GM20000 (cell line): ENCODE measurements at regions not wholly inside any gene's neighbourhood (a gene's known extent, or its start where the extent isn't known, plus 50 kb on each side); places are given as distances from the start of the nearest gene placed in this dataset.
"Not testable (repeated sequence)": the region's sequence is repeated elsewhere in the genome, so short reads cannot be mapped to it uniquely, and the experiment has no call there.

Source experiments
- DNase-seq: peaks from one replicate; pipeline ENCODE4 v3.0.0; 2012; ENCODE audit warnings: low spot score
- TF ChIP-seq, protein P1 (sequence below): IDR thresholded peaks from 2 replicates; pipeline ENCODE4 v1.5.1; 2012; ENCODE audit warnings: mild to moderate bottlenecking, control low read depth; ENCODE audit errors: extremely low read depth, missing control alignments

DNA sequence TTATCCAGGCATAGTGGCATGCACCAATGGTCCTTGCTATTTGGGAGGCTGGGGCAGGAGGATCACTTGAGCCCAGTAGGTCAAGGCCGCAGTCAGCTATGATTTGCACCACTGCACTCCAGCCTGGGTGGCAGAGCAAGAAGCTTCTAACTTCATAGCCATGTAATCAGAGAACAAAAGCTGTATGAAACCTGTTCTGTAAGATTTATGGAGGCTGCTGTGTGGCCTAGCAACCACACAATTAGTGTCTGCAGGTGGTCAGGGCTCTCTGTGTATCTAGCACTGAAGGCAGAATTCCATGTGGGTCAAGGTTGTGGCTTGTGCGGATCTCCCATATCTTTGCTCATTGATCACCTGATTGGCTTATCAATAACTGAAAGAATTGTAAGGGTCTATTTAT is 221.5 kb upstream of the FOXK1 start:
- TF ChIP-seq, protein P1, sequence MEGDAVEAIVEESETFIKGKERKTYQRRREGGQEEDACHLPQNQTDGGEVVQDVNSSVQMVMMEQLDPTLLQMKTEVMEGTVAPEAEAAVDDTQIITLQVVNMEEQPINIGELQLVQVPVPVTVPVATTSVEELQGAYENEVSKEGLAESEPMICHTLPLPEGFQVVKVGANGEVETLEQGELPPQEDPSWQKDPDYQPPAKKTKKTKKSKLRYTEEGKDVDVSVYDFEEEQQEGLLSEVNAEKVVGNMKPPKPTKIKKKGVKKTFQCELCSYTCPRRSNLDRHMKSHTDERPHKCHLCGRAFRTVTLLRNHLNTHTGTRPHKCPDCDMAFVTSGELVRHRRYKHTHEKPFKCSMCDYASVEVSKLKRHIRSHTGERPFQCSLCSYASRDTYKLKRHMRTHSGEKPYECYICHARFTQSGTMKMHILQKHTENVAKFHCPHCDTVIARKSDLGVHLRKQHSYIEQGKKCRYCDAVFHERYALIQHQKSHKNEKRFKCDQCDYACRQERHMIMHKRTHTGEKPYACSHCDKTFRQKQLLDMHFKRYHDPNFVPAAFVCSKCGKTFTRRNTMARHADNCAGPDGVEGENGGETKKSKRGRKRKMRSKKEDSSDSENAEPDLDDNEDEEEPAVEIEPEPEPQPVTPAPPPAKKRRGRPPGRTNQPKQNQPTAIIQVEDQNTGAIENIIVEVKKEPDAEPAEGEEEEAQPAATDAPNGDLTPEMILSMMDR = no peak
- DNase-seq = no peak

DNA sequence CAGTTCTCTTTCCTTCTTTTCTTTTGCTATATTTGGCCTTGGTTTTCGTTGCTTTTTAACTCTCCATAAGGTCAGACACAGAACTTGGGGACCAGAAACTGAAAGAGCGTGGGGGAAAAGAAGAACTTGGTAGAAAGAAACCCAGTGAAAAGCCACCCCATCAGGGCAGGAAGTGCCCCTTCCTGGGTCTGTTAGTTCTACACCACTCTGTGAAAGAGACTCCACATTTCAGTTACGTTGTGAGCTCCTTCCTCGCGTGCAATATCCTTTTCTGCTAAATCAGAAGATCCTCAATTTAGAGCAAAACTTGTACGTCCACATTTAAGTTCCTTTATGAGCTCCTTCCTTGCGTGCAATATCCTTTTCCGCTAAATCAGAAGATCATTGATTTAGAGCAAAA is 220.6 kb upstream of the FOXK1 start:
- TF ChIP-seq, protein P1 = no peak
- no peak for DNase-seq

DNA sequence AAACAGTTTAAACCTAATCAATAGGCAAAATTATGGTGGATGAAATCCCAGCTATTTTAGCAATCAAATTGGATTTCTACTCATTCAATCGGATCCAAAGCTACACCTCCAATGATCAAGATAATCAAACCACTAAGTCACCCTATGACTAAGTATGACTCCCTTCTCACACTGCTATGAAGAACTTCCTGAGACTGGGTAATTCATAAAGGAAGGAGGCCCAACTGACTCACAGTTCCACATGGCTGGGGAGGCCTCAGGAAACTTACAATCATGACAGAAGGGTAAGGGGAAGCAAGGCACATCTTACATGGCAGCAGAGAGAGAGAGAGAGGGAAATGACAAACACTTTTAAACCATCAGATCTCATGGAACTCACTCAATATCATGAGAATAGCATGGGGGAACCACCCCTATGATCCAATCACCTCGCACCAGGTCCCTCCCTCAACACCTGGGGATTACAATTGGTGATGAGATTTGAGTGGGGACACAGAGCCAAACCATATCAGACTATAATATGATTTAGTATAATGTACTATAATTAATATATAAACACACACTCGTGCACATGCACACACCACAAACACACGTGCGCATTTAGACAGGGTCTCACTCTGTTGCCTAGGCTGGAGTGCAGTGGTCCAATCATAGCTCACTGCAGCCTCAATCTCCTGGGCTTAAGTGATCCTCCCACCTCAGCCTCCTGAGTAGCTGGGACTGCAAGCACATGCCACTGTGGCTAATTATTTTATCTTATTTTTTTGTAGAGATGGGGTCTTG is 213.6 kb upstream of the FOXK1 start:
- DNase-seq = no peak
- TF ChIP-seq, protein P1 = no peak

GRCh38 chr7:4470246-4470645 is 211.8 kb upstream of the FOXK1 start:
- TF ChIP-seq, protein P1 = no peak
- DNase-seq = no peak

DNA sequence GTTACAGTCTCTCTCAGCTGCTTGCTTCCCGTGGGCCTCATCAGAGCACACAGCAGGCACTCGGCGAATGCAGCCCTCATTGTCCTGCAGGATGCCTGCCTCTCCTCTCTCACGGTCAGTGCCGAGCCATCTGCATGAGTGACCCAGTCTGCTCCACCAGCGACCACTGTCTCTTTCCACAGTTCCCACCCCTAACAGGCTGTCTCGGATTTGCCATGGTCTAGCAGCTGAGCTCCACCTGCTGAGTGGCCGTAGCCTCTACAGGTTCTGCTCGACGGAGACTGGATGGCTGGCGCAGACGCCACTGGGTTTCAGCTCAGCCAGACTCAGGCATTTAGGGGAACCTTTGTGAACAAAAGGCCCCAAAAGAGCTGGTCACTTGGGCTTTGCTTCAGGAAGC is 209.4 kb upstream of the FOXK1 start:
- DNase-seq = no peak

GRCh38 chr7:4479367-4480039 is 202.6 kb upstream of the FOXK1 start:
- TF ChIP-seq, protein P1 = no peak
- peak; percentile 25 for DNase-seq

More for the DNA sequence above, 209.4 kb upstream of the FOXK1 start:
- TF ChIP-seq, protein P1 = no peak

GRCh38 chr7:4480131-4480530 is 202.0 kb upstream of the FOXK1 start:
- DNase-seq = not testable (repeated sequence)
